ENCODE measurements at regions not wholly inside any gene's neighbourhood (a gene's known extent, or its start where the extent isn't known, plus 50 kb on each side); places are given as distances from the start of the nearest gene placed in this dataset.

GRCh38 chr2:222017252-222017850 is 281.4 kb downstream of the PAX3 start:
- Mint-ChIP-seq H3K27me3 (ENCODE audit: insufficient read depth, unreplicated experiment) (peaks cover 14% of the 10 kb centered on the region), H3K4me3 (ENCODE audit: unreplicated experiment) (no peak overlapping the region), H3K27ac (ENCODE audit: unreplicated experiment) (no peak overlapping the region), H3K36me3 (ENCODE audit: insufficient read depth, unreplicated experiment) (no peaks in the 10 kb centered on the region), H3K9me3 (ENCODE audit: unreplicated experiment) (peaks cover 7% of the 10 kb centered on the region), H3K4me1 (ENCODE audit: low read depth, unreplicated experiment) (no peaks in the 10 kb centered on the region)
- no peak for DNase-seq
- Histone ChIP-seq H3K4me1 (no peaks in the 10 kb centered on the region), H3K27me3 (replicated peaks; ENCODE audit: control insufficient read depth, insufficient read depth, low read length) (0 out of 2 replicates have a peak, but pooled peaks cover 1% of the 10 kb centered on the region), H3K36me3 (ENCODE audit: control insufficient read depth, insufficient read depth, low read length) (no peaks in the 10 kb centered on the region), H3K4me3 (ENCODE audit: low read depth, low read length) (no peak overlapping the region), H3K9me3 (no peaks in the 10 kb centered on the region)
- CTCF ChIA-PET, result no interaction called here
- TF ChIP-seq CTCF (IDR thresholded peaks at IDR 0.05; ENCODE audit: insufficient read depth in 1 of 2, low read depth in 1 of 2, low read length in 1 of 2, severe bottlenecking in 1 of 2, unreplicated experiment in 1 of 2), result no peak
- intact Hi-C loops (cut with micrococcal nuclease; ENCODE audit: unreplicated experiment), result no loop called here
- BruUV-seq (replicated peaks), result no TSS peak
- POLR2A ChIA-PET, result no interaction called here

- H3K9me3 ChIP-seq, result peaks cover 4% of the 10 kb centered on the region; the same call in 1 of the 2 replicates
- H3K27ac Mint-ChIP-seq (ENCODE audit: unreplicated experiment), result no peak overlapping the region
- H3K9me3 Mint-ChIP-seq (ENCODE audit: unreplicated experiment), result peaks cover 7% of the 10 kb centered on the region
- no peaks in the 10 kb centered on the region for H3K36me3 ChIP-seq (ENCODE audit: control insufficient read depth, insufficient read depth, low read length)
- DNase-seq, result no peak
- CTCF ChIA-PET, result no interaction called here
- H3K27me3 Mint-ChIP-seq (ENCODE audit: insufficient read depth, unreplicated experiment), result peaks cover 18% of the 10 kb centered on the region
- TF ChIP-seq CTCF (IDR thresholded peaks at IDR 0.05; ENCODE audit: insufficient read depth in 1 of 2, low read depth in 1 of 2, low read length in 1 of 2, severe bottlenecking in 1 of 2, unreplicated experiment in 1 of 2), result no peak
- 0 out of 2 replicates have a peak, but pooled peaks cover 1% of the 10 kb centered on the region for H3K27me3 ChIP-seq (replicated peaks; ENCODE audit: control insufficient read depth, insufficient read depth, low read length)
- H3K4me3 Mint-ChIP-seq (ENCODE audit: unreplicated experiment), result no peak overlapping the region
- POLR2A ChIA-PET, result no interaction called here
- no peaks in the 10 kb centered on the region for H3K4me1 ChIP-seq
- no peaks in the 10 kb centered on the region for H3K36me3 Mint-ChIP-seq (ENCODE audit: insufficient read depth, unreplicated experiment)
- H3K4me3 ChIP-seq (ENCODE audit: low read depth, low read length), result no peak overlapping the region
- H3K4me1 Mint-ChIP-seq (ENCODE audit: low read depth, unreplicated experiment), result no peaks in the 10 kb centered on the region
- intact Hi-C loops (cut with micrococcal nuclease; ENCODE audit: unreplicated experiment), result no loop called here
- no TSS peak for BruUV-seq (replicated peaks)
These were observed 284.9 kb downstream of the PAX3 start for GRCh38 chr2:222013889-222014288.

GRCh38 chr2:222000326-222000725 is 298.5 kb downstream of the PAX3 start:
- intact Hi-C loops (cut with micrococcal nuclease; ENCODE audit: unreplicated experiment), result no loop called here
- no peak overlapping the region for H3K4me3 ChIP-seq (ENCODE audit: low read depth, low read length)
- Mint-ChIP-seq H3K36me3 (ENCODE audit: insufficient read depth, unreplicated experiment) (no peaks in the 10 kb centered on the region), H3K27ac (ENCODE audit: unreplicated experiment) (no peak overlapping the region), H3K27me3 (ENCODE audit: insufficient read depth, unreplicated experiment) (no peaks in the 10 kb centered on the region), H3K4me3 (ENCODE audit: unreplicated experiment) (no peak overlapping the region), H3K4me1 (ENCODE audit: low read depth, unreplicated experiment) (peaks cover 7% of the 10 kb centered on the region), H3K9me3 (ENCODE audit: unreplicated experiment) (no peaks in the 10 kb centered on the region)
- no peak for DNase-seq
- no peaks in the 10 kb centered on the region for H3K9me3 ChIP-seq
- no peaks in the 10 kb centered on the region for H3K36me3 ChIP-seq (ENCODE audit: control insufficient read depth, insufficient read depth, low read length)
- peaks cover 12% of the 10 kb centered on the region for H3K4me1 ChIP-seq
- ChIA-PET CTCF (no interaction called here), POLR2A (no interaction called here)
- BruUV-seq (replicated peaks), result no TSS peak
- TF ChIP-seq CTCF (IDR thresholded peaks at IDR 0.05; ENCODE audit: insufficient read depth in 1 of 2, low read depth in 1 of 2, low read length in 1 of 2, severe bottlenecking in 1 of 2, unreplicated experiment in 1 of 2), result no peak
- no peaks in the 10 kb centered on the region for H3K27me3 ChIP-seq (replicated peaks; ENCODE audit: control insufficient read depth, insufficient read depth, low read length)
